GM12864 (cell line): ENCODE measurements at regions not wholly inside any gene's neighbourhood (a gene's known extent, or its start where the extent isn't known, plus 50 kb on each side); places are given as distances from the start of the nearest gene placed in this dataset.

Experiments
- DNase-seq: peaks from one replicate; pipeline ENCODE4 v3.0.0-alpha.2; 2011; ENCODE audit warnings: low read depth
- H3K4me3 ChIP-seq: 2 replicates; pipeline ENCODE4 v1.5.1; 2011; ENCODE audit warnings: mild to moderate bottlenecking, low read depth, low read length, control low read depth
- CTCF ChIP-seq: IDR thresholded peaks from 2 replicates; pipeline ENCODE4 v1.5.1; 2011; ENCODE audit warnings: low read depth, mild to moderate bottlenecking, moderate library complexity, low read length, control low read depth, inconsistent platforms; ENCODE audit errors: missing control alignments

GRCh38 chr5:120052916-120053828, 410.9 kb upstream of the PRR16 start:
- no peak for TF ChIP-seq CTCF
- no peak for DNase-seq
- no peak overlapping the region for H3K4me3 ChIP-seq

GRCh38 chr5:120053841-120054240, 410.3 kb upstream of the PRR16 start:
- no peak for DNase-seq
- no peak for TF ChIP-seq CTCF
- H3K4me3 ChIP-seq: no peak overlapping the region

- H3K4me3 ChIP-seq: no peak overlapping the region
- TF ChIP-seq CTCF: no peak
- no peak for DNase-seq
Measured at GRCh38 chr5:120055858-120056257, 408.2 kb upstream of the PRR16 start.

GRCh38 chr5:120062515-120062917, 401.6 kb upstream of the PRR16 start:
- no peak overlapping the region for H3K4me3 ChIP-seq
- no peak for DNase-seq
- no peak for TF ChIP-seq CTCF

- no peak for DNase-seq
- TF ChIP-seq CTCF: no peak
Measured at GRCh38 chr5:120072068-120072761, 391.9 kb upstream of the PRR16 start.

GRCh38 chr5:120073722-120074121, 390.4 kb upstream of the PRR16 start:
- TF ChIP-seq CTCF: no peak
- DNase-seq: no peak
- no peak overlapping the region for H3K4me3 ChIP-seq

More at GRCh38 chr5:120072068-120072761, 391.9 kb upstream of the PRR16 start:
- no peak overlapping the region for H3K4me3 ChIP-seq
